ENCODE measurements at regions not wholly inside any gene's neighbourhood (a gene's known extent, or its start where the extent isn't known, plus 50 kb on each side); places are given as distances from the start of the nearest gene placed in this dataset.

DNA sequence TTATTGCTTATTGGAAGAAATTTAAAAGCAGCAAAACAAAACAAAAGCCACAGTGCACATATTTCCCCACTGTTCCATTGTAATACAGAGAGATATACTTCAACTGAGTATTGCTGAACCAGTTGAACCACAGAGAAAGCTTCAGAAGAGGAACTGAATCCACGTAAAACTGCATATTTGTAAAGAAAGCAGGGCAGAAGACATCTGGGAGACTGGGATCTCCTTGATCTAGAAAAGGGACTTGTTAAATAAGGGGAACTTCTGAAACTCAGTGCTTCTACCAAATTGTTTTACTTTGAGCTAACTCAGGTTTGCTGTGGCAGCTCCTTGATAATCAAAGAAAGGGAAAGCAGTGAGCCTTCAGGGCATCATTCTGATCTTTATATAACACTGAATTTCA is 411.1 kb upstream of the MDGA2 start:
- TF ChIP-seq EZH2phosphoT487 (IDR thresholded peaks at IDR 0.05; ENCODE audit: borderline replicate concordance, low read length) (no peak), EZH2 (IDR thresholded peaks at IDR 0.05; ENCODE audit: low read length, unreplicated experiment) (no peak)
- TF ChIP-seq, protein P1, sequence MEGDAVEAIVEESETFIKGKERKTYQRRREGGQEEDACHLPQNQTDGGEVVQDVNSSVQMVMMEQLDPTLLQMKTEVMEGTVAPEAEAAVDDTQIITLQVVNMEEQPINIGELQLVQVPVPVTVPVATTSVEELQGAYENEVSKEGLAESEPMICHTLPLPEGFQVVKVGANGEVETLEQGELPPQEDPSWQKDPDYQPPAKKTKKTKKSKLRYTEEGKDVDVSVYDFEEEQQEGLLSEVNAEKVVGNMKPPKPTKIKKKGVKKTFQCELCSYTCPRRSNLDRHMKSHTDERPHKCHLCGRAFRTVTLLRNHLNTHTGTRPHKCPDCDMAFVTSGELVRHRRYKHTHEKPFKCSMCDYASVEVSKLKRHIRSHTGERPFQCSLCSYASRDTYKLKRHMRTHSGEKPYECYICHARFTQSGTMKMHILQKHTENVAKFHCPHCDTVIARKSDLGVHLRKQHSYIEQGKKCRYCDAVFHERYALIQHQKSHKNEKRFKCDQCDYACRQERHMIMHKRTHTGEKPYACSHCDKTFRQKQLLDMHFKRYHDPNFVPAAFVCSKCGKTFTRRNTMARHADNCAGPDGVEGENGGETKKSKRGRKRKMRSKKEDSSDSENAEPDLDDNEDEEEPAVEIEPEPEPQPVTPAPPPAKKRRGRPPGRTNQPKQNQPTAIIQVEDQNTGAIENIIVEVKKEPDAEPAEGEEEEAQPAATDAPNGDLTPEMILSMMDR (conservative IDR thresholded peaks at IDR 0.05; ENCODE audit: low read depth, low read length), result no peak
